IPS DF 6.9 (cell line): ENCODE measurements at regions not wholly inside any gene's neighbourhood (a gene's known extent, or its start where the extent isn't known, plus 50 kb on each side); places are given as distances from the start of the nearest gene placed in this dataset.
"Not testable (repeated sequence)": the region's sequence is repeated elsewhere in the genome, so short reads cannot be mapped to it uniquely, and the experiment has no call there.

ENCODE experiments used
- DNase-seq: peaks from one replicate; pipeline ENCODE4 v3.0.0-alpha.2; 2013; ENCODE audit warnings: low read depth, low spot score
- H3K27ac ChIP-seq: one replicate; pipeline ENCODE4 v1.5.1; 2013; ENCODE audit warnings: low read length, control low read depth
- H3K27me3 ChIP-seq: 2 replicates; pipeline ENCODE4 v1.6.1; 2013; ENCODE audit warnings: mild to moderate bottlenecking, low read length; ENCODE audit not compliant: control insufficient read depth, insufficient read depth
- H3K36me3 ChIP-seq: 2 replicates; pipeline ENCODE4 v1.6.1; 2013; ENCODE audit warnings: low read length; ENCODE audit not compliant: control insufficient read depth, insufficient read depth
- H3K4me1 ChIP-seq: 2 replicates; pipeline ENCODE4 v1.6.1; 2013; ENCODE audit warnings: low read length; ENCODE audit not compliant: control insufficient read depth, insufficient read depth
- H3K4me3 ChIP-seq: 2 replicates; pipeline ENCODE4 v1.5.1; 2013; ENCODE audit warnings: mild to moderate bottlenecking, low read length
- H3K9me3 ChIP-seq: 2 replicates; pipeline ENCODE4 v1.6.1; 2013; ENCODE audit warnings: low read length, inconsistent platforms; ENCODE audit not compliant: control insufficient read depth, insufficient read depth
- WGBS: extraction: QIAGEN DNeasy Blood & Tissue Kit; methylation state at CpG from one replicate; pipeline ENCODE4 v1.1.7; 2013; ENCODE audit warnings: mixed read lengths, missing lambda C conversion rate; ENCODE audit not compliant: insufficient read length, insufficient coverage; 5-methylcytosine and 5-hydroxymethylcytosine counted together

DNA sequence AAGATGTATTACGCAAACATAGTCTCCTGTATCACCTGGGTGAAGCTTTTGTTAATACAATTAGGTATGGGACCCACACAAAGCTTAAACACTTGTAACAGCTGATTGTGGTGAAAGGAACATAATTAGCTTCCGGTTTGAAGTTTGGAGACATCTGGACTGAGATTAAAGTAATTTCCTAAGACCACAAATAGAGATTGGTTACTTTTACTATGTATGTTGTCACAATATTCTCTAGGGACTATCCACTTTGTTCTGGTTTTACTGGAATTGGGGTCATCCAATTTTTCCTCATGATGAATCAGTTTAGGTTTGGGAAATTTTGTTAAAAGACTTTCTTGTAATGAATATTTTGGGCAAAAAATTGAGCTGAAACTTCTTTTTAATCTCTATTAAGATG is 71.8 kb upstream of the SAMSN1 start:
- Histone ChIP-seq H3K4me3 (no peak overlapping the region), H3K4me1 (no peaks in the 10 kb centered on the region; the same call in 1 of the 2 replicates), H3K27me3 (no peaks in the 10 kb centered on the region), H3K9me3 (peaks cover 3% of the 10 kb centered on the region), H3K36me3 (no peaks in the 10 kb centered on the region), H3K27ac (no peak overlapping the region)
- no CpG with 5 or more reads among the region's 2 CpGs for WGBS
- DNase-seq, result no peak

DNA sequence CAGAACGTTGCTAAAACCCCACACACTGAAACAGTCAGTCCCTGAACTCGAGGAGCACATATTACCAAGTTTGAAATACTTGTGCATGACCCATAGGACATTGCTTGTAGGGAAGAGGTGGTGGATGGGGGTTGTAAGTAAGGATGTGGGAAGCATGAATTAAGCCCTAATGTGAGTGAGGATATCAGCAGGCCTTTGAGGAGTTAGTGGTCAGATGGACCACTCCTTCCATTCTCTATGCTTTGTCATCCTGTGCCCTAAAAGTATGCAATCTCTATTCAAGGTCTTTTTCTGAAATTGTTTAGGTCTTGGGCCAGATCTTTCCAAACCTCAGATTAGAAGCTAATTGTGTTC is 70.9 kb upstream of the SAMSN1 start:
- Histone ChIP-seq H3K36me3 (no peaks in the 10 kb centered on the region), H3K4me1 (no peaks in the 10 kb centered on the region; the same call in 1 of the 2 replicates), H3K9me3 (peaks cover 3% of the 10 kb centered on the region), H3K27ac (peak overlapping the region; percentile 89), H3K4me3 (no peak overlapping the region), H3K27me3 (no peaks in the 10 kb centered on the region)
- WGBS, result no CpG with 5 or more reads among the region's 2 CpGs
- peak; percentile 13 for DNase-seq

DNA sequence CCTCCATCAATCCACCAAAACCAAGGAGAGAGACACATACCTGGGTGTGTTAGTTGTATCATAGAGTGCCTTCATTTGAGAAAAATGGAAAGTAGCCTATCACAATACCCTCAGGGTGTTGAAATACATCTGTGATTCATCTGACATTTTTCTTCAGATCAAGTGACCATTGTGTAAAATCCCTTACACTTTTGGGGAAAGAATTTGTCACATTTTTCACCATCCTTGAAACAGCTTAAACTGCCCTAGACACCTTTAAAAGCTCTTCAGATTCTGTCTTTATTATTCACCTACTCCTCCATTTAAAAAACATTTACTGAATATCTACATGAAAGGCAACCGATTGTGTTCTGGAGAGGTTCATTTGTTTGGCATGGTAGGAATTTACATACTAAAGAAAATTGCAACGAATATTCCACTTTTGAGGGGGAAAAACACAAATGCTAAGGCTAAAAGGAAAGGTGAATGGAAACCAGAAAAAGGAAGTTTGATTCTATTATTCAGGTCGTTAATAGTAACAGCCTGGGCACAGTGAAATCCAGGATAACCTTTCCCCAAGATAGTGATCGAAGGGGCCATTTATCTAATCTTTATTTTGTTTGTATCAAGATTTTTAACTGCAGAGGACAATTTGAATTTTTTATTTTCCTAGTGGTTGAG is 70.4 kb upstream of the SAMSN1 start:
- no CpG with 5 or more reads among the region's 4 CpGs for WGBS
- no peaks in the 10 kb centered on the region for H3K36me3 ChIP-seq
- H3K4me3 ChIP-seq, result no peak overlapping the region
- peak; percentile 37 for DNase-seq
- no peaks in the 10 kb centered on the region for H3K27me3 ChIP-seq
- peak overlapping the region; percentile 89 for H3K27ac ChIP-seq
- no peaks in the 10 kb centered on the region; the same call in 1 of the 2 replicates for H3K4me1 ChIP-seq
- peaks cover 1% of the 10 kb centered on the region; the same call in 1 of the 2 replicates for H3K9me3 ChIP-seq

DNA sequence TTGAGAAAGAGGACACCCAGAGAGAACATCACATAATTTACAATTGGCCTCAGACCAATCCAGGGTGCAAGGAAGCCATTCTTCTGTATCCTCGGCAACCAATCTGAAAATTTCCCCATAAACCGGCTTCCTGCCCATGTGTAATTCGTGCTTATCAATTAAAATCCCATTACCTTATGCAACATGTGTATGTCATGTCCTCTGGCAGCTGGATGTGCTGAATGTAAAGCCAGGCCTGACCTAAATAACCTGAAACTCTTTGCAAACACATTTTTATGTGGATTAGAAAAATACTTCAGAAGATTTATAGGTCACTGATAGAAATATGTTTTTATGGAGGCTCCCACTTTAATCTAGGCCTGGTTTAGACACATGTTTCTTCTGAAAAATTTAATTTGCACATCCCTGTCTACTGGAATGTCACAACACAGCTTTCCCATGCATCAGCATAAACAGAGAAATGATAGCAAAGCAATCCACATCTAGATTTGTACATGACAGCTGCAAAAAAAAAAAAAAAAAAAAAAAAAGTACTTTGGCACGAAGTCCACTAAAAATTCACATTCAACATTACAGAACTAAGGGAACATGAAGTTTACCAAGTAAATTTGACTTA is 69.4 kb upstream of the SAMSN1 start:
- Histone ChIP-seq H3K4me1 (no peaks in the 10 kb centered on the region; the same call in 1 of the 2 replicates), H3K27ac (no peak overlapping the region), H3K27me3 (no peaks in the 10 kb centered on the region), H3K9me3 (no peaks in the 10 kb centered on the region), H3K36me3 (no peaks in the 10 kb centered on the region), H3K4me3 (no peak overlapping the region)
- DNase-seq, result no peak
- WGBS, result no CpG with 5 or more reads among the region's 4 CpGs

DNA sequence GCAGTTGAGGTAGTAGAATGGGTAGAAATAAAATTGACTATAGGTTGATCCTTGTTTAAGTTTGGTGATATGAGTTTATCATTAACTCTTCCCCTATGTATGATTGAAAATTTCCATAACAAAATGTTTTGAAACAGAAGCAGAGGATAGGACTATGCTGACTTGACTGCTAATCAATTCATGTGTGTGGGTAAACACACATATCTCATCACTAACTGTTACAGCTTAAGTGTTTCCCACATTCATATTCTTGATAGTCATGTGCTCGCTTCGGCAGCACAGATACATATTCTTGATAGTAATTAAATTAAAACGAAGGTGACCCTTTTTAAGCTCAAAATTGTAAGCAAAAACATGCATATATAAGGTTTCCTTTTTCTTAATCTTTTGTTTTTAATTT is 68.2 kb upstream of the SAMSN1 start:
- no CpG with 5 or more reads among the region's 3 CpGs for whole genome bisulfite sequencing
- no peaks in the 10 kb centered on the region for H3K36me3 ChIP-seq

DNA sequence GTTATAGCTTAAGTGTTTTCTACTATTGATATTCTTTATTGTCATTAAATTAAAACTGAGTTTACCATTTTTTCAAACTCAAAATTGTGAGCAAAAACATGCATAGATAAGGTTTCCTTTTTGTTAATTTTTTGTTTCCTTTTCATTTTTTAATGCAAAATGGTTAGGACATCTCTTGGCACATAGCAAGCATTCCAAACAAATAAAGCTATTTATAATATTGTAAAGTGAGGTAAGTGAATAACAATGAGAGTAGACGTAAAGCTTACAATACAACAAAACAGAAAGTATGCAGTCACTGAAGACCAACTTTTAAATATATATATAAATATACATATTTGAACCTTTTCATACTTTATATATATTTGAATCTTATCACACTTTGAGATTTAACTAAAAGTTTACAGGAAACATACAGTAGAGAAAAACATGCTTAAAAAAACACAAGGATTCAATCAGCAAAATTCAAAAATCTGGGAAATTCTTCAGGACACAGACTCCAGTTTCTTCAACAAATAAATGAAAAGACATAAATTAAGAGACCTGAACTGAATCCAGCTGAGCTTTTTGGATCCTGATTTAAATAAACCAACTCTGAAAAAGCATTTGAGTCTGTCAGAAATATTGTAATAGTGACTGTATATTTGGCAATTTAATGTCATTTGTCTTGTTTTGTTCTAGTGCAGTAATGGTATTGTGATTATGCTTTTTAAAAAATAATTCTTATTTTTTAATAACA is 67.5 kb upstream of the SAMSN1 start:
- DNase-seq, result no peak
- no CpG with 5 or more reads among the region's 1 CpG for WGBS
- Histone ChIP-seq H3K9me3 (no peaks in the 10 kb centered on the region), H3K27ac (no peak overlapping the region), H3K4me3 (no peak overlapping the region), H3K27me3 (no peaks in the 10 kb centered on the region), H3K36me3 (no peaks in the 10 kb centered on the region), H3K4me1 (no peaks in the 10 kb centered on the region; the same call in 1 of the 2 replicates)

More for the DNA sequence above, 68.2 kb upstream of the SAMSN1 start:
- H3K27me3 ChIP-seq, result no peaks in the 10 kb centered on the region
- no peaks in the 10 kb centered on the region for H3K9me3 ChIP-seq
- no peak for DNase-seq
- no peak overlapping the region for H3K4me3 ChIP-seq
- H3K4me1 ChIP-seq, result no peaks in the 10 kb centered on the region; the same call in 1 of the 2 replicates
- no peak overlapping the region for H3K27ac ChIP-seq

DNA sequence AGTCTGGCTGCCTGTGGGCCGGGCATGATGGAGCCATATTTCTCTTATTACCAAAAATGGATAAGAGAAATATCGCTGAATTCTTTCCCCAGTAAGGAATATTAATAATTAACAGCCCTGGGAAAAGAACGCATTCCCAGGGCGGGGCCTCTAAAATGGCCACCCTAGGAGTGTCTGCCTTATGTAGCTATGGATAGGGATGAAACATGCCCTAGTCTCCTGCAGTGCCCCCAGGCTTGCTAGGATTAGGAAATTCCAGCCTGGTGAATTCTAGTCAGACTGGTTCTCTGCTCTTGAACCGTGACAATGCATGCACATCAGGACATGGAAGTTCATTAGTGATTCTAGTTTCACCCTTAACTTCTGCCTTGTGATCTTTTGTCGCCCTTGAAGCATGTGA is 64.0 kb upstream of the SAMSN1 start:
- H3K4me3 ChIP-seq, H3K27me3 ChIP-seq, H3K36me3 ChIP-seq, H3K9me3 ChIP-seq, DNase-seq, H3K4me1 ChIP-seq, H3K27ac ChIP-seq: not testable (repeated sequence)
- WGBS, result no CpG with 5 or more reads among the region's 6 CpGs

DNA sequence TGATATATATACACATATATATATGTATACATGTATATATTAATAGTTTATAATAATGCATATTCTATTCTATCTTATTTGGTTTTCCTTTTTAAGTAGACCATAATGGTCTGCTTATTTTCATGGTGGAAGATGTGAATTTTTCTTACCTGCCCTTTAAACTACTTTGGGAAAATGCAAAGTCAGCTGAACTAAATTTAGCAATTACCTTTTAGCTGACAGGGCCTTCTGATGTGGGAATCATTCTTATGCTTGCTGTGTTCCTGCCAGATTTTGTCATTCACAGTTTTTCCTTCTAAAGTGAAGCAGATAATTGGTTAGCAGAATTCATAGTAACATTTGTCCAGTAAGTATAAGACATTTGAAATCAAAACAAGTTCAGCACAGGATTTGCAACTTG is 63.2 kb upstream of the SAMSN1 start:
- no peak for DNase-seq
- no peaks in the 10 kb centered on the region for H3K36me3 ChIP-seq
- no peaks in the 10 kb centered on the region for H3K27me3 ChIP-seq
- H3K4me3 ChIP-seq, result no peak overlapping the region
- no peaks in the 10 kb centered on the region for H3K9me3 ChIP-seq
- no peak overlapping the region for H3K27ac ChIP-seq
- H3K4me1 ChIP-seq, result peaks cover 1% of the 10 kb centered on the region; the same call in 1 of the 2 replicates

DNA sequence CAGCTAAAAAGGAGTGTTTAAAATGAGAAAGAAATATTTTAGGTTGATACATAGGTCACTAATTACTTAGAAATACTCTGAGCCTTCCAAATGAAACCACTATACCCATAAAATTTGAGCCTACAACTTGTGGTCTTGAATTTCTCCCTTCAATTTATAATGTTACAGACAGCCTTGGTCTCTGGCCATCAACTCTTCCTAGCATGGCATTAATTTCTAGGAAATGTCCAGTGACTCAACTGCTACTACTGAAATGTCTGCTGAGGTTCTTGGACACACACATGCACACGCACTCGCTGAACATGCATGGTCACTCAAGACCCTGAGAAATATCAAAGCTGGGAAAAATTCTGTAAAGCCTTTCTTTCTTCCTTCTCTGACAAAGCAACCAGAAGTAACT is 61.1 kb upstream of the SAMSN1 start:
- Histone ChIP-seq H3K27ac (no peak overlapping the region), H3K27me3 (no peaks in the 10 kb centered on the region), H3K9me3 (no peaks in the 10 kb centered on the region), H3K4me3 (no peak overlapping the region), H3K36me3 (no peaks in the 10 kb centered on the region), H3K4me1 (peaks cover 1% of the 10 kb centered on the region; the same call in 1 of the 2 replicates)
- no CpG with 5 or more reads among the region's 2 CpGs for whole genome bisulfite sequencing
- DNase-seq, result no peak

DNA sequence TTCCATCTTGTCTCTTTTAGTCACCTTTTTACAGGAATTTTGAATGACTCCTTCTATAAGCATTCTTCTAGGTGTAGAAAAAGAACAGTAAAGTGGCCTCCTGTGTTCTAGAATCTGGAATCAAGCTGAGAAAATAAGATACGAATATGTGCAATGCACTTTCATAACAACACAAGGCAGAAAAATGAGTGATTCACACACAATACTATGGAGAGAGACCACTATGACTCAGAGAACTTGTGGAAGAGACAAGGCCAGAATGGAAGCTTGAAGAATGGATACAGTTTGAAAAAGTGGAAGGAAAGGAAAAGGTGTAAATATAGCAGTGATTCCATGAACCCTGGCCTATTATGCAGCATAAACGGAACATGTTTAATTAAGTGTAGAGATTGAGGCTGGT is 57.1 kb upstream of the SAMSN1 start:
- Histone ChIP-seq H3K36me3 (no peaks in the 10 kb centered on the region), H3K9me3 (no peaks in the 10 kb centered on the region), H3K4me1 (peaks cover 1% of the 10 kb centered on the region; the same call in 1 of the 2 replicates), H3K4me3 (no peak overlapping the region), H3K27me3 (no peaks in the 10 kb centered on the region), H3K27ac (no peak overlapping the region)
- DNase-seq, result no peak
- WGBS, result no CpG with 5 or more reads among the region's 2 CpGs
